ENCODE measurements at regions not wholly inside any gene's neighbourhood (a gene's known extent, or its start where the extent isn't known, plus 50 kb on each side); places are given as distances from the start of the nearest gene placed in this dataset.
"Not testable (repeated sequence)": the region's sequence is repeated elsewhere in the genome, so short reads cannot be mapped to it uniquely, and the experiment has no call there.

- DNase-seq (ENCODE audit: insufficient read length); FAIRE-seq: not testable (repeated sequence)
Observed at GRCh38 chr2:91589454-91590328, 2898.2 kb downstream of the RPIA start.

- FAIRE-seq; DNase-seq (ENCODE audit: insufficient read length): not testable (repeated sequence)
Observed at GRCh38 chr2:91590381-91590780, 2898.9 kb downstream of the RPIA start.

GRCh38 chr2:91591066-91591465 is 2899.6 kb downstream of the RPIA start:
- FAIRE-seq; DNase-seq (ENCODE audit: insufficient read length): not testable (repeated sequence)

- not testable (repeated sequence) for DNase-seq (ENCODE audit: insufficient read length); FAIRE-seq
Observed at GRCh38 chr2:91597436-91597835, 2906.0 kb downstream of the RPIA start.

GRCh38 chr2:91598519-91598918 is 2907.0 kb downstream of the RPIA start:
- FAIRE-seq; DNase-seq (ENCODE audit: insufficient read length): not testable (repeated sequence)

GRCh38 chr2:91599000-91599399 is 2907.5 kb downstream of the RPIA start:
- DNase-seq (ENCODE audit: insufficient read length); FAIRE-seq: not testable (repeated sequence)

- DNase-seq (ENCODE audit: insufficient read length); FAIRE-seq: not testable (repeated sequence)
Observed at GRCh38 chr2:91602860-91603259, 2911.4 kb downstream of the RPIA start.

GRCh38 chr2:91603996-91604395 is 2912.5 kb downstream of the RPIA start:
- not testable (repeated sequence) for FAIRE-seq

GRCh38 chr2:91604629-91605028 is 2913.2 kb downstream of the RPIA start:
- FAIRE-seq: not testable (repeated sequence)

More at GRCh38 chr2:91603996-91604395, 2912.5 kb downstream of the RPIA start:
- not testable (repeated sequence) for DNase-seq (ENCODE audit: insufficient read length)

GRCh38 chr2:91623739-91624138 is 2932.3 kb downstream of the RPIA start:
- not testable (repeated sequence) for DNase-seq (ENCODE audit: insufficient read length); FAIRE-seq

More at GRCh38 chr2:91604629-91605028, 2913.2 kb downstream of the RPIA start:
- DNase-seq (ENCODE audit: insufficient read length): not testable (repeated sequence)

GRCh38 chr2:91628471-91628870 is 2937.0 kb downstream of the RPIA start:
- peak; percentile 17 for FAIRE-seq
- DNase-seq (ENCODE audit: insufficient read length): not testable (repeated sequence)

GRCh38 chr2:91657193-91657592 is 2965.7 kb downstream of the RPIA start:
- not testable (repeated sequence) for FAIRE-seq; DNase-seq (ENCODE audit: insufficient read length)

- FAIRE-seq; DNase-seq (ENCODE audit: insufficient read length): not testable (repeated sequence)
Observed at GRCh38 chr2:91658336-91658735, 2966.9 kb downstream of the RPIA start.

GRCh38 chr2:91659189-91659916 is 2967.9 kb downstream of the RPIA start:
- DNase-seq (ENCODE audit: insufficient read length); FAIRE-seq: not testable (repeated sequence)

- FAIRE-seq: not testable (repeated sequence)
Observed at GRCh38 chr2:91659917-91660275, 2968.4 kb downstream of the RPIA start.

GRCh38 chr2:91667341-91667740 is 2975.9 kb downstream of the RPIA start:
- FAIRE-seq; DNase-seq (ENCODE audit: insufficient read length): not testable (repeated sequence)

More at GRCh38 chr2:91659917-91660275, 2968.4 kb downstream of the RPIA start:
- DNase-seq (ENCODE audit: insufficient read length): not testable (repeated sequence)

GRCh38 chr2:91685541-91685940 is 2994.1 kb downstream of the RPIA start:
- not testable (repeated sequence) for DNase-seq (ENCODE audit: insufficient read length); FAIRE-seq

- DNase-seq (ENCODE audit: insufficient read length); FAIRE-seq: not testable (repeated sequence)
Observed at GRCh38 chr2:91686046-91686445, 2994.6 kb downstream of the RPIA start.

All from GM12892 (cell line).